Common myeloid progenitor, CD34-positive (primary cell): ENCODE measurements at regions not wholly inside any gene's neighbourhood (a gene's known extent, or its start where the extent isn't known, plus 50 kb on each side); places are given as distances from the start of the nearest gene placed in this dataset.

Source experiments
- CTCF ChIA-PET: fragments of 350-600 bp; sonication (Branson Sonifier 250); formaldehyde crosslinking; loops from one replicate; lab custom pipeline; 2021; ENCODE audit warnings: antibody characterized with exemption; lab: Charles Lee
- POLR2A ChIA-PET: fragments of 350-600 bp; sonication (Branson Sonifier 250); formaldehyde crosslinking; loops from one replicate; lab custom pipeline; 2021; ENCODE audit warnings: antibody characterized with exemption; lab: Charles Lee
- DNase-seq, 3 donors: peaks; one replicate each; pipeline versions ENCODE4 v3.0.0 to v3.0.0-alpha.2; 2013
- H3K27ac ChIP-seq, 2 experiments: 1 replicate in 1 of 2; 2 replicates in 1 of 2; pipeline ENCODE4 v1.7.0; 2013; ENCODE audit warnings: inconsistent platforms in 2 of 2, low read length in 2 of 2, mild to moderate bottlenecking in 2 of 2, low read depth in 1 of 2, moderate library complexity in 1 of 2; ENCODE audit not compliant: severe bottlenecking in 2 of 2, insufficient read depth in 1 of 2, poor library complexity in 1 of 2
- H3K27me3 ChIP-seq, 5 experiments: replicated peaks in 2 of 5; 1 replicate in 3 of 5; 2 replicates in 2 of 5; pipeline versions ENCODE4 v1.6.1 to v1.7.0; 2013; ENCODE audit warnings: low read length in 4 of 5, mild to moderate bottlenecking in 2 of 5, moderate library complexity in 2 of 5, inconsistent platforms in 1 of 5; ENCODE audit not compliant: insufficient read depth in 5 of 5, control insufficient read depth in 4 of 5
- H3K36me3 ChIP-seq, 4 experiments: 1 replicate in 2 of 4; 2 replicates in 2 of 4; pipeline versions ENCODE4 v1.6.1 to v1.7.0; 2013; ENCODE audit warnings: low read length in 3 of 4, control low read depth in 1 of 4, mild to moderate bottlenecking in 1 of 4; ENCODE audit not compliant: control insufficient read depth in 4 of 4, insufficient read depth in 4 of 4
- H3K4me1 ChIP-seq, 4 experiments: 1 replicate in 3 of 4; 2 replicates in 1 of 4; pipeline versions ENCODE4 v1.6.1 to v1.7.1; 2013; ENCODE audit warnings: low read length in 3 of 4, mild to moderate bottlenecking in 3 of 4, control low read depth in 1 of 4, inconsistent platforms in 1 of 4, moderate library complexity in 1 of 4; ENCODE audit not compliant: control insufficient read depth in 4 of 4, insufficient read depth in 4 of 4; ENCODE audit errors: control extremely low read depth in 1 of 4
- H3K4me3 ChIP-seq, 7 experiments: 1 replicate in 4 of 7; 2 replicates in 3 of 7; pipeline versions ENCODE4 v1.5.1 to v1.7.0; 2013; ENCODE audit warnings: mild to moderate bottlenecking in 7 of 7, low read length in 6 of 7, moderate library complexity in 6 of 7, inconsistent platforms in 2 of 7, low read depth in 2 of 7, control low read depth in 1 of 7; ENCODE audit not compliant: insufficient read depth in 4 of 7, control insufficient read depth in 1 of 7; ENCODE audit errors: extremely low read depth in 1 of 7
- H3K9me3 ChIP-seq, 5 experiments: 1 replicate in 4 of 5; 2 replicates in 1 of 5; pipeline versions ENCODE4 v1.6.1 to v1.7.1; 2013; ENCODE audit warnings: low read length in 4 of 5, mild to moderate bottlenecking in 2 of 5, inconsistent platforms in 1 of 5, low read depth in 1 of 5, moderate library complexity in 1 of 5; ENCODE audit not compliant: control insufficient read depth in 4 of 5, insufficient read depth in 2 of 5; ENCODE audit errors: control extremely low read depth in 1 of 5
- WGBS: methylation state at CpG from one replicate; pipeline ENCODE4 v1.1.5; 2013; ENCODE audit not compliant: insufficient coverage; 5-methylcytosine and 5-hydroxymethylcytosine counted together

DNA sequence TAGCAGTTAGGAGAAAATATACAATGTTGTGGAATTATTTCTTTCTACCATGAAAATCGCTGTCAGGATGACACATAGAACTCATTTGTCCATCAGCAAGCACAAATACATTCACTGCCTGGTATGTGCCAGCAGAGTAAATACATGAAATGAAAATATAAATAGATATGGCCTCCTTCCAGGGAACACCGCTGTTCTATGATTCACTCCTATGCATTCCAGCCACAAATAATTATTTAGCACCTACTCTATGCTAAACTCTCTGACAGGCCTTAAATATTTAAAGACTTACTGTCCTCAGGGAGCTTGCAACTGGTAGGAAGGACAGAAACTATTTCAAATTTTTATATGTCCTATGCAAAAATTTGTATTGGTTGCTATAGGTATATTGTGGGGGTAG, 975.0 kb upstream of the NCAM2 start:
- CTCF ChIA-PET = no interaction called here
- H3K36me3 ChIP-seq = no peaks in the 10 kb centered on the region
- POLR2A ChIA-PET = no interaction called here
- H3K4me3 ChIP-seq = no peak overlapping the region
- no peak for DNase-seq
- no CpG with 5 or more reads among the region's 2 CpGs for WGBS
- no peaks in the 10 kb centered on the region for H3K9me3 ChIP-seq
- no peaks in the 10 kb centered on the region for H3K4me1 ChIP-seq
- no peaks in the 10 kb centered on the region for H3K27me3 ChIP-seq
- H3K27ac ChIP-seq = no peak overlapping the region

DNA sequence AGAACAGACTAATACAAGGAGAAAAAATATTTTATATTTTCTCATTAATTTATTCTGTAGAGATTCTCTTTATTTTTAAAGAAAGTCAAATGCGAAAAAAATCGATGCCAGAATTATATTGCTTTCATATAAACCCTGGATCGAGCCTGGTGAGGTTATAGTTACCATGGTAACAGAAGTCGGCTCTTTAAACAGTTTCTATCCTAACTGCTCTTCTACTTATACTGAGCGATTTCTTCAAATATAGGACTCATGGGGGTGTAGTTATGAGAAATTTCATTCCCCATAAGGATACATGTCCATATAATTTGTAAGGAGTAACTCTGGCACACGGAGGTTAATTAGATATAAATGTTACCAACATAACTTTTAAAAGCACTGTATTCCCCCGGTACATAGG, 973.5 kb upstream of the NCAM2 start:
- H3K4me3 ChIP-seq = no peak overlapping the region
- no peak for DNase-seq
- no peaks in the 10 kb centered on the region for H3K36me3 ChIP-seq
- H3K27ac ChIP-seq = no peak overlapping the region
- H3K27me3 ChIP-seq = no peaks in the 10 kb centered on the region
- CTCF ChIA-PET = no interaction called here
- no CpG with 5 or more reads among the region's 7 CpGs for WGBS
- H3K9me3 ChIP-seq = no peaks in the 10 kb centered on the region
- no peaks in the 10 kb centered on the region for H3K4me1 ChIP-seq
- POLR2A ChIA-PET = no interaction called here

DNA sequence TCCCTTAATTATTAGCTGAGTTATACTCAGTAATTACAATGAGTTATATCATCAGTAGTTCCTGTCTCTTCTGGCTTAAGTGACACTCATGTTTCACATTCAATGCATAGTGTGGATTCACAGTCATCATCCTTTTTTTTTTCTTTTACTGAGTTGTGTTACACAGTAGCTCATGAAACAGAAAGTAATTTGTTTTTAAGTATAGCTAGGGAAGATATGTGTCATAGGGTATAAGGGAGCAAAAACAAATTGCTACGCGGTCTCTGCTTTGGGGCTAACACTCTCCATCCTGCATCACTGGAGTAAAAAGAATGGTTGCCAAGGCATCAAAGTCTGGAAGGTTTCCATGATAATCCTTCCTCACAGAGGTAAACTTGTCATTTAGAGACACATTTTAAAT, 971.7 kb upstream of the NCAM2 start:
- Histone ChIP-seq H3K27me3 (no peaks in the 10 kb centered on the region), H3K27ac (no peak overlapping the region), H3K36me3 (no peaks in the 10 kb centered on the region), H3K4me1 (no peaks in the 10 kb centered on the region), H3K4me3 (no peak overlapping the region), H3K9me3 (no peaks in the 10 kb centered on the region)
- CTCF ChIA-PET = no interaction called here
- POLR2A ChIA-PET = no interaction called here
- DNase-seq = peak in 2 of 3 donors; percentile 2 to 9
- no CpG with 5 or more reads among the region's 2 CpGs for WGBS

DNA sequence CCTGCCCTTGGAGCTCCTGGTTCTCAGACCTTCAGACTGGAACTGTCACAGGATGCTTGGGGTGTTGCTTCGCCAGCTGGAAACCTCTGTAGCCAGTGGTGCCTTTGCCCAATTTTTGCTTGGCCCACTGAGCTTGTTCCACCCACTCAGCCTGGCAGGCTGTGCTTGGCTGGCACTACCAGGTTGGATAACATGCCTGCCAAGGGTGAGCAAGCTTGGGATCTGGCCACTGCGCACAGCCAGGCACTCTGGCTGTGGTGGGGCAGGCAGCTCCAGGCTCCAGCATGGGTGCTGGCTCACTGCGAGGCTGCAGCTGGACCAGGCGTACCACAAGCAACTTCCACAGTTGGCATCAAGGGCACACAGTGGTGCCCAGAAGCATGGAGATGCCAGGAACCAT, 967.8 kb upstream of the NCAM2 start:
- no peaks in the 10 kb centered on the region for H3K4me1 ChIP-seq
- no peak overlapping the region for H3K4me3 ChIP-seq
- ChIA-PET POLR2A (no interaction called here), CTCF (interaction anchor here (1.3 kb wide), 1 partner anchor 10 kb away, joined by 7 read pairs; no protein-coding TSS in a partner anchor)
- no peaks in the 10 kb centered on the region for H3K36me3 ChIP-seq
- peaks cover 0 to 4% (median 0%) of the 10 kb centered on the region in 5 experiments for H3K9me3 ChIP-seq
- no peaks in the 10 kb centered on the region for H3K27me3 ChIP-seq
- no peak for DNase-seq
- H3K27ac ChIP-seq = no peak overlapping the region
- WGBS = 98% methylated on average over 4 of the region's 4 CpGs

DNA sequence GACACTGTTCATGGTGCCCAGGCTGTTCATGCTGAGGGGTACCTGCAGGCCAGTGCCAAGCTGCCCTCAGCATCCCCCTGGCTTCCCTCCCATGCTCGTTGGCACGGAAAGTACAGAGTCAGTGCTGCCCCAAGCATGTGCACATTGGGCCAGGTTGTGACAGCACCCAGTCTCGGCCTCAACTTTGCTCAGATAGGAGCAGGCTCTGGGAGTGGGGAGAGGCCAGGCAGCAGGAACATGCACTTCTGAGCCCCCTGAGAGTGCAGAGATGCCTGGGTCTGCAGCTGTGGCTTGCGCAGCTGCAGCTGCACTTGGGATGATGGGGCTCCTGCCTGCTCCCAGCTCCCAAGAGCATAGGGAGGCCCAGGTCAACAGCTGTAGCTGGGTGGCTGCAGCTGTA, 966.4 kb upstream of the NCAM2 start:
- POLR2A ChIA-PET = no interaction called here

DNA sequence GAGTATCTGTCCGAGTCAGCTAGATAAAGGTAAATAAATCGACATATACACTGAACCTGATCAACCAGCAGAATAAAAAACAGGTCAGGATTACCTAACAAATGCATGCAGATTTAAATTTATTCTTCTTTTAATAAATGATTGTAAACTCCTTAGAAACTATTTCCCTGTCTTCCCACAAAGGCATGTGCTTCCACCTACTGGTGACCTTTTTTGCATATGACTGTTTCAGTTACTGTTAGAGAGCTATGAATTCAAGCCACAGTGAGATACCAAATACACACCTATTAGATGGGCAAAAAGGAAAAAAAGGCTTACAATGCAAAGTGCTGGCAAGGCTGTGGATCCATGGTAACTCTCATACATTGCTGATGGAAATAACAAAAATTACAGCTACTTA, 957.4 kb upstream of the NCAM2 start:
- Histone ChIP-seq H3K4me3 (no peak overlapping the region), H3K36me3 (no peaks in the 10 kb centered on the region), H3K27me3 (no peaks in the 10 kb centered on the region), H3K9me3 (peaks cover 0 to 2% (median 0%) of the 10 kb centered on the region in 5 experiments), H3K27ac (no peak overlapping the region), H3K4me1 (no peaks in the 10 kb centered on the region)
- whole genome bisulfite sequencing = no CpG with 5 or more reads among the region's 2 CpGs
- peak; percentile 19 to 52 (median 34) for DNase-seq
- ChIA-PET POLR2A (interaction anchor here (0.6 kb wide), 1 partner anchor 756 kb away, joined by 4 read pairs; no protein-coding TSS in a partner anchor), CTCF (interaction anchor here (1.0 to 1.6 kb wide), 4 partner anchors 10 to 499 kb away, joined by 3 to 7 read pairs (median 4); no protein-coding TSS in a partner anchor)

More for the DNA sequence above, 966.4 kb upstream of the NCAM2 start:
- no peaks in the 10 kb centered on the region for H3K27me3 ChIP-seq
- no peaks in the 10 kb centered on the region for H3K36me3 ChIP-seq
- H3K4me1 ChIP-seq = no peaks in the 10 kb centered on the region
- CTCF ChIA-PET = interaction anchor here (1.1 to 1.3 kb wide), 2 partner anchors 9 to 423 kb away, joined by 3 to 7 read pairs; no protein-coding TSS in a partner anchor
- H3K27ac ChIP-seq = no peak overlapping the region
- no peak overlapping the region for H3K4me3 ChIP-seq
- 75% methylated on average over 4 of the region's 4 CpGs for WGBS
- H3K9me3 ChIP-seq = peaks cover 0 to 4% (median 0%) of the 10 kb centered on the region in 5 experiments
- DNase-seq = no peak

DNA sequence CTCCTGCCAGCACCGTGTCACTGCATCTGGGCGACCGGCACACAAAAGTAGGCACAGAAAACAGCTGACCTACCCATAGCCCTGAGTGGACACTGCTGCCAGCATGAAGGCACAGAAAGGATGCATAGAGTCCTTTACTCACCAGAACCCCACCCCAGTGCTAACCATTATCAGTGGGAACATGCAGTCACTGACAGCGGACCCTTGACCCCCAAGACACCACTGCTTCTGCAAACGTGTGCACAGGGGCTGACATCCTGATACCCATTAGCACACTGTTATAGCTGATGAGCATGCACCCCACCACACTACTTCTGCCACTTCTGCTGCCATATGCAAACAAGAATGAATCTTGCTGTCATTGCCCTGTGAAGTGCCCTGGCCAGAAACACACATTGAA, 953.0 kb upstream of the NCAM2 start:
- no peak for DNase-seq
- Histone ChIP-seq H3K4me3 (no peak overlapping the region), H3K27me3 (no peaks in the 10 kb centered on the region), H3K4me1 (no peaks in the 10 kb centered on the region), H3K27ac (no peak overlapping the region), H3K9me3 (peaks cover 0 to 6% (median 3%) of the 10 kb centered on the region in 5 experiments), H3K36me3 (peaks cover 0 to 2% (median 0%) of the 10 kb centered on the region in 4 experiments)
- POLR2A ChIA-PET = no interaction called here
- 96% methylated on average over 5 of the region's 5 CpGs for WGBS
- CTCF ChIA-PET = no interaction called here
